Smooth muscle cell (in vitro differentiated cells): ENCODE measurements at regions not wholly inside any gene's neighbourhood (a gene's known extent, or its start where the extent isn't known, plus 50 kb on each side); places are given as distances from the start of the nearest gene placed in this dataset.

Experiments used
- DNase-seq: peaks from one replicate; lab custom pipeline; 2025; ENCODE audit not compliant: unreplicated experiment; lab: John Stamatoyannopoulos, UW
- H2AFZ ChIP-seq: fragments of 200-600 bp; sonication (generic); 2 replicates; pipeline ENCODE4 v1.6.0; 2016; ENCODE audit warnings: antibody characterized with exemption, low read depth, mild to moderate bottlenecking
- H3F3A ChIP-seq: fragments of 200-600 bp; sonication (generic); 2 replicates; pipeline ENCODE4 v1.6.0; 2017; ENCODE audit warnings: antibody characterized with exemption, low read depth
- H3K27ac ChIP-seq: fragments of 200-600 bp; sonication (generic); 2 replicates; pipeline ENCODE4 v1.5.1; 2016; ENCODE audit warnings: low read depth, mild to moderate bottlenecking
- H3K27me3 ChIP-seq: fragments of 200-600 bp; sonication (generic); 2 replicates; pipeline ENCODE4 v1.6.1; 2016; ENCODE audit warnings: low read depth, mild to moderate bottlenecking
- H3K36me3 ChIP-seq: fragments of 200-600 bp; sonication (generic); 2 replicates; pipeline ENCODE4 v1.5.1; 2016; ENCODE audit warnings: low read depth
- H3K4me1 ChIP-seq: fragments of 200-600 bp; sonication (generic); 2 replicates; pipeline ENCODE4 v1.5.1; 2016; ENCODE audit warnings: low read depth
- H3K4me2 ChIP-seq: fragments of 200-600 bp; sonication (generic); 2 replicates; pipeline ENCODE4 v1.6.0; 2016; ENCODE audit warnings: mild to moderate bottlenecking
- H3K4me3 ChIP-seq: fragments of 200-600 bp; sonication (generic); 2 replicates; pipeline ENCODE4 v1.5.1; 2016; ENCODE audit warnings: mild to moderate bottlenecking
- H3K79me2 ChIP-seq: fragments of 200-600 bp; sonication (generic); 2 replicates; pipeline ENCODE4 v1.6.0; 2016; ENCODE audit warnings: low read depth, mild to moderate bottlenecking
- H3K9ac ChIP-seq: fragments of 200-600 bp; sonication (generic); 2 replicates; pipeline ENCODE4 v1.6.0; 2016; ENCODE audit warnings: low read depth
- H3K9me3 ChIP-seq: fragments of 200-600 bp; sonication (generic); replicated peaks from 2 replicates; pipeline ENCODE4 v1.5.1; 2016; ENCODE audit warnings: low read depth
- H4K20me1 ChIP-seq: fragments of 200-600 bp; sonication (generic); 2 replicates; pipeline ENCODE4 v1.6.0; 2016; ENCODE audit warnings: low read depth
- CTCF ChIP-seq: fragments of 200-600 bp; sonication (generic); IDR thresholded peaks from 2 replicates; pipeline ENCODE4 v1.5.1; 2017; ENCODE audit warnings: borderline replicate concordance, mild to moderate bottlenecking, antibody characterized with exemption; ENCODE audit not compliant: insufficient read depth, poor library complexity, severe bottlenecking
- WGBS: methylation state at CpG from one replicate; pipeline ENCODE4 v1.1.7; 2016; ENCODE audit warnings: low lambda C conversion rate; 5-methylcytosine and 5-hydroxymethylcytosine counted together

DNA sequence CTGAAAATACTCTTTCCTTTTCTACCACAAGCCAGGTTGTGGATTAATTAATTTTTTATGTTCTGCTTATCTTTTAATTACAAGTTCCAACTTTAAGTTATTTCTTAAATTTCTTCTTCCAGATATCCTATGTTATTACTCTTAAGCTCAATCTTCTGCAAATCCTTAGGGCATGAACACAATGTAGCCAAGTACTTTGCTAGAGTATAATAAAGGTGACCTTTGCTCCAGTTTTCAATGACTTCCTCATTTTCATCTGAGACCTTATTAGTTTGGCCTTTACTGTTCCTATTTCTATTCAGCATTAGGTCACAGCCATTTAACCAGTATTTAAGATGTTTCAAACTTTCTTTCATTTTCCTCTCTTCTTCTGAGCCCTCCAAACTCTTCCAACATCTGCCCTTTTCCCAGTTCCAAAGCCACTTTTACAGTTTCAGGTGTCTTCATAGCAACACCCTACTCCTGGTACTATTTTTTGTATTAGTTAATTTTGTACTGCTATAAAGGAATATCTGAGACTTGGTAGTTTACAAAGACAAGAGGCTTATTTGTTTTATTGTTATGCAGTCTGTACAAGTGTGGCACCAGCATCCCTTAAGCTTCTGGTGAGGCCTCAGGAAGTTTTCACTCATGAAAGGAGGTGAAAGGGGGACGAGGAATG, 886.2 kb upstream of the GHITM start:
- H3K4me1 ChIP-seq: no peaks in the 10 kb centered on the region
- no peaks in the 10 kb centered on the region for H3K27me3 ChIP-seq
- no peaks in the 10 kb centered on the region for H3K79me2 ChIP-seq
- no peak overlapping the region for H3K27ac ChIP-seq
- H4K20me1 ChIP-seq: no peaks in the 10 kb centered on the region
- no peak overlapping the region for H3K4me3 ChIP-seq
- no peaks in the 10 kb centered on the region for H3K9me3 ChIP-seq
- WGBS: 100% methylated on average over 1 of the region's 1 CpG
- no peak for DNase-seq
- H3K9ac ChIP-seq: no peak overlapping the region
- TF ChIP-seq CTCF: no peak
- no peaks in the 10 kb centered on the region for H3K36me3 ChIP-seq
- no peak overlapping the region for H3K4me2 ChIP-seq
- no peaks in the 10 kb centered on the region for H3F3A ChIP-seq
- H2AFZ ChIP-seq: no peak overlapping the region

DNA sequence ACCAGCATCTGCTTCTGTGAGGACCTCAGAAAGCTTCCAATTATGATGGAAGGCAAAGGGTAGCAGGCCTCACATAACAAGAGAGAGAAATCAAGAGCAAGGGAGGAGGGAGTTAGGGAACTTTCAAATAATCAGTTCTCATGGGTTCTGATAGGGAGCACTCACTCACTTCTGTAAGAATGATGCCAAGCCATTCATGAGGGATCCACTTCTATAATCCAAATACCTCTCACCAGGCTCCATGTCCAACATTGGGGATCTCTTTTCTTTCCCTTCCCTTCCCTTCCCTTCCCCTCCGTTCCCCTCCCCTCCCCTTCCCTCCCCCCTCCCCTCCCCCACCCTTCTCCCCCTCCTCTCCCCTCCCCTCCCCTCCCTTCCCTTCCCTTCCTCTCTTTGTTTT, 884.6 kb upstream of the GHITM start:
- no peak for TF ChIP-seq CTCF

GRCh38 chr10:83262434-83262833, 876.9 kb upstream of the GHITM start:
- Histone ChIP-seq H3K4me1 (no peaks in the 10 kb centered on the region), H3K9me3 (no peaks in the 10 kb centered on the region), H3K79me2 (no peaks in the 10 kb centered on the region), H3F3A (no peaks in the 10 kb centered on the region), H3K4me3 (no peak overlapping the region), H4K20me1 (no peaks in the 10 kb centered on the region), H3K36me3 (no peaks in the 10 kb centered on the region), H3K27me3 (no peaks in the 10 kb centered on the region), H3K27ac (no peak overlapping the region), H3K4me2 (no peak overlapping the region), H3K9ac (no peak overlapping the region), H2AFZ (no peak overlapping the region)
- DNase-seq: no peak
- 89% methylated on average over 1 of the region's 1 CpG for WGBS
- no peak for TF ChIP-seq CTCF

More for the DNA sequence above, 884.6 kb upstream of the GHITM start:
- Histone ChIP-seq H3K27ac (no peak overlapping the region), H3K4me3 (no peak overlapping the region), H3K79me2 (no peaks in the 10 kb centered on the region), H3F3A (no peaks in the 10 kb centered on the region), H3K4me1 (no peaks in the 10 kb centered on the region), H3K36me3 (no peaks in the 10 kb centered on the region), H3K27me3 (no peaks in the 10 kb centered on the region), H3K4me2 (no peak overlapping the region), H2AFZ (no peak overlapping the region), H3K9ac (no peak overlapping the region), H3K9me3 (no peaks in the 10 kb centered on the region), H4K20me1 (no peaks in the 10 kb centered on the region)
- no peak for DNase-seq
- no CpG with 5 or more reads among the region's 1 CpG for WGBS
